Epidermal melanocyte (primary cell): ENCODE measurements at regions not wholly inside any gene's neighbourhood (a gene's known extent, or its start where the extent isn't known, plus 50 kb on each side); places are given as distances from the start of the nearest gene placed in this dataset.

Source experiments
- DNase-seq: peaks from one replicate; pipeline ENCODE4 v3.0.0; 2011; ENCODE audit warnings: low spot score; ENCODE audit not compliant: insufficient read length

DNA sequence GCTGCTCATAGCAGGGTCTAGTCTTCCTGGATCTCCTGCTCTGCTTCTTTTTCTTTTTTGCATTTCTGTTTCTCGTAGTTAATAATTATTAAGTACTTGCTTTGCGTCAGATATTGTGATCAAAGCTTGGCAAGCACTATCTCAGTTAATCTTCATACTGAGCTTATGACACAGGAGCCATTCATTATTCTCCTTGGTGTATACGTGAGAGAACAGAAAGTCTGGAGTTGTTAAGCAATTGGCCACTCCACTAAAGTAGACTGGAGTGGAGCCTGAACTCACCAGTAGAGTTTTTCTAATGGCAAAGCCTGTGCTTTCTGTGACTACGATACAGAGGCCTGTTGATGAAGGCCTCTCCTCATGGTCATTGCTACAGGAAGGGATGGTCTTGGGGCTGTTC is 285.9 kb downstream of the RFC3 start:
- DNase-seq, result no peak

DNA sequence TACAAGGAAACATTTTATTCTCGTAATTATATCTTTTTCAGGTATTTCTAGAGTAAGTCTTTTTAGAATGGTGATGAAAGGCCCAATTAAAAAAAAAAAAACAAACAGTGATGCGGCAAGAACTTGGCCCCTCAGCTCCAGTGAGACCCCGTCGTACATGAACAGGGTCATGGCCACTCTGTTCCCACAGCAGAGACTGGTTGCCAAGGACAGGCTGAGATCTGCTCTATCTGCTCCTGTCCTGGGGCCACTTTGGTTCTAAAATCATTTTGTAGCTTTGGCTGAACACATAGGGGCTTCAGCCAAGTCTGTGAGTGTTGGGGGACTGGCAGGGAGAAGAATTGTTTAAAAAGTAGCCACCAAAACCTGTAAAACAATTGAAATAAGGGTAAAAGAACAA is 286.9 kb downstream of the RFC3 start:
- DNase-seq, result no peak

DNA sequence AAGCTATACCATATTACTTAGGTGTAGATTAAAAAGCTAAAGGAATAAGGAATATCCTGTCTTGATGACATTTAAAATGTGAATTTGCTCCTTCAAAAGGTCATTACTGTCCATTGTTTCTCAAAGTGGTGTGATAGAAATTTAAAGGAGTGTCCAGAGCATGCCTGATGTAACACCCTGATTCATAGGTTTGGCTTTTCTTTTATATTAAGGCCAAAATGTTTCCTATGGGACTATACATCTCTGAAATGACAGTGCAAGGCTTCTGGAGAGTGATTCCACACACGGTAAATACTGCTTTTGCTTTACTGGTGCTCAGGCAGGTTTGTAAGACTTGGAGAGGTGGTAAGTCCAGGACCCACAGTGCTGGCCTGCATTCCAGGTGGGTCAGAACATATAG is 289.9 kb downstream of the RFC3 start:
- DNase-seq, result no peak

DNA sequence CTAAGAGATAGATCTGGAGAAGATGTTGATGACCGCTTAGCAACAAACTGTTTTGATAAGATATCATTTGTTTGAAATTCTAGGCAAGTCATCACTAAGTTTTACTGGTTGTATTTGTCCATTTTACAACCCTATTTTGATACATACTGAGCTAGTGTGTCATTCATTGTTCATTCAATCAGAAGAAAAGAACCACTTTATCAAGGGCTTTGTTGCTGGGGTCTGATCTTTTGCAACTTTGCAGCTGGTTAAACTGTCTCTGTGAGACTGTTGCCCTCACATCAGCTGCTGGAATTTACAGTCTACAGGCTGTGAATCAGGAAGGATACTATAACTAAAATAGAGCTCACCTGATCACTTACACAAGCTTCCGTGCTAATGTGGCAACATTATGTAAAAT is 290.5 kb downstream of the RFC3 start:
- DNase-seq, result no peak

DNA sequence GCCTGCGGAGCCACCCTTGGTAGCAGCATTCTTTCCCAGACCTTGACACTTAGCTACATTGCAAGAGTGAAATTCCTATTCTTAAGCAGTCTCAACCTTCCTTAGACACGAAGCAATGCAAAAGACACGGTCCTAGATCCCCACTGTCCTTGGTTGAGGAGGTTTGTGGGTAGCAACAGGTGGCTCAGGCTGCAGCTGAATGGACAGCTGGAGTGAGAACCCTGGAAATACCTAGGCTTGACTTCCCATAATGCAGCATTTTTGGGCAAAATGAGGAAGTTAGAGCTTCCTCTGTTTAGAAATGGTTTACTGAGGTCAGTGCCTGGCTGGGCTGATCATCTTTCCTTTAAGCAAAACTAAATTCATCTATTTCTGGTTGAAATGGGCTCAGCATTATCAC is 296.6 kb downstream of the RFC3 start:
- DNase-seq, result no peak

DNA sequence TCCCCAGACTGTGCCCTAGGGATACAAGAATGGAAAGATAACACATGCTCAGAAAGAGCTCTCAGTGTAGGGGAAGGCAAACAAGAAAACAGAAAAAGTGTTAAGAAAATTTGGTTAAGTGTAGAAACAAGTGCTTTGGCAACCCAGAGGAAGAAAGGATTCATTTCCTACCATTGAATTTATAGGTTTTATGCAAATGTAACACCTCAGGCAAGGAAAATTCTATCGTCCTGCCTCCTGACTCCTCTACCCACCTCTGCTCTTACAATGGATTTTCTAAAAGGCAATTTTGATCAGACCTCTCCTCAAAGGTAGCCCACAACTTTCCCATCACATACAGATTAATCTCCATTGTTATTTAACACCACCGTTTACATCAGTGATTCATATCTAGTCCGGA is 298.7 kb downstream of the RFC3 start:
- no peak for DNase-seq

DNA sequence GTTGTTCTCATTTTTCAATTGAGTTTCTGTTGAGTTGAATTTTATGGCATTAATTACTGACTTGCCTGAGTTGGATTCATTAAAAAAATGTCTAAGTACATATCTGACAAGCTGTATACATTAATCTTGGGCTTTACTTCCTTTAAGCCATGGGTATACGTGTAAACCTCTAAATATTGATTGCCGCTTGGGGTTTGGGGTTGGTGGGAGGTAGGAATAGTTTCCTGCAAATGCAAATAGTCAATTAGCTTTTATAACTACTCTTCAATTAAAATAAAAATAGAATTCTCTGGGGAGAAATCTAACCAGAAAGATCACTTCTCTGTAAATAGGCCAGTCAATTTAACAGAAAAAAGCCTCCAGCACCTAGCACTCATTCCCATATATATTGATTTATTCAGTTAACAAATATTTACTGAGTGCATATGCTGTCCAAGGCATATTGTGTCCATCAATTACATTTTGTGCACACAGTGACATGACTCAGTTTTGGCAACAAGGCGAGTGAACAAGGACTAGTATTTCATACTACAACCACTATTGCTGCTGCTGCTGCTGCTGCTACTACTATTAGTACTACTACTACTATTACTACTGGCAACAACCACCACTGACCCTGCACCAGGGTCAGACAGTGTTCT is 306.8 kb downstream of the RFC3 start:
- DNase-seq, result no peak

DNA sequence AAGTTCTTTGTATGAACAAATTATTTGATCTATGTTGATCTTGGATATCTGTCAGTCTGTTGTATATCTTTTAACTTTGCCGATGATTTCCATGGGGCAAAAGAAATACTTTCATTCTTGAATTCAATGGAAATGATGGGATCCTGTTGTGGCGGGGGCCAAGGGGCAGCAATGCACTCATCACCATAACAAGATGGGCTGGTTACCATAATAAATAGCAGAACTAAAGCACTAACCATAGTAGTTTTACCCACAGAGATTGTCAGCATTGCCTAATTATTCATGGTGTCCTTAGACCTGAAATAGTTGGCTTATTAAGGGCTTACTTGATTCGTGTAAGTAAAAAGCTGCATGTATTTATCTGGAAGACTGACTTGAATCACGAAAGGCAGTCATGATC is 309.6 kb downstream of the RFC3 start:
- DNase-seq, result no peak

DNA sequence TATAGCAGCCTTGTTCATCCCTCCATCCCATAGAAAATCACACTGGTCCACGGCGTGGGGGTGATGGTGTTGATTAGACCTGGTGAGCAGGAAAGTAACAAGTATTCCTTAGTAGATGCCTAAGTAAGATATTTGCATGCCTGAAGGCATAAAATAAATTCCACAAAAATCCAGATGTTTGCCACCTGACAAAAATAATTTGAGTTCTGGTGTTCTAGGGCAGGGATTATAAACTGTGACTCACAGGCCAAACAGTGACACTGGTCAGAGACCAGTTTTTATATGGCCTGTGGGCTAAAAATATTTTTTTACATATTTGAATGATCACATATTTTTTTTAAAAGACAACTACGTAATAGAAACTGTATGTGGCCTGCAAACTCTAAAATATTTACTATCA is 310.7 kb downstream of the RFC3 start:
- DNase-seq, result peak; percentile 19

DNA sequence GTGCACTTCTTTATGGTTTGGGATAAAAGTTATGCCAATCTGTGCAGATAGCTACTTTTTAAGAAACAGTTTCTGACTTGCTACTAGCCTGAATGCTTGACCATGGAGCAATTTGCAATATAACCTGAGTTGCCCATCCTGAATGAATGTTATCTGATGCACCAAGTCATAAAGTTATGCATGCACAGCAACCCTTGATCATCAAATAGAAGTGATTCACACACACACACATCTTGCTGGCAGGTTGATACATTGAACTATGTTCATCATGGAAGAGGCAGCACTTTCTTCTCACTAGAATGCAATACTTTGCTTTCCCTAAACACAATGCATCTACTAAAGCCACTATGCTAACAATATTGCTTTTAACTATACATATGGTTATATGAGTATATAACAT is 311.5 kb downstream of the RFC3 start:
- no peak for DNase-seq

DNA sequence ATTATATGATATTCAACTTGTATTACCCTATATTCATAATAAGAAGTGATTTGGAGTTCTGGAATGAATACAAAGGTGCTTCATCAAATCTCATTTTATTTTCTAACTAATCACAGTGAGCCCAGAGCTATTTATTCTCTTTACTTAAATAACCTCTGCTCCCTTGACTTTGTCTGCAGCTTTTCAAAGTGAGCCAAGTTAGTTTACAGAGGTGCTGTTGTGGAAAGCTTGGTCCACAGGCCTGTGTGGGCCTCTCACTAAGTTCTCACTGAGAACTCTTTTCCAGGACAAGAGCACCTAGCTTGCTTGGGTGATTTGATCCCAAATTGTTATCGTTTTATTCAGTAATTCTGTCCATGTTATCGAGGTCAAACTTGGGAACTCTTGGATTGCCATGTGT is 319.3 kb downstream of the RFC3 start:
- no peak for DNase-seq

DNA sequence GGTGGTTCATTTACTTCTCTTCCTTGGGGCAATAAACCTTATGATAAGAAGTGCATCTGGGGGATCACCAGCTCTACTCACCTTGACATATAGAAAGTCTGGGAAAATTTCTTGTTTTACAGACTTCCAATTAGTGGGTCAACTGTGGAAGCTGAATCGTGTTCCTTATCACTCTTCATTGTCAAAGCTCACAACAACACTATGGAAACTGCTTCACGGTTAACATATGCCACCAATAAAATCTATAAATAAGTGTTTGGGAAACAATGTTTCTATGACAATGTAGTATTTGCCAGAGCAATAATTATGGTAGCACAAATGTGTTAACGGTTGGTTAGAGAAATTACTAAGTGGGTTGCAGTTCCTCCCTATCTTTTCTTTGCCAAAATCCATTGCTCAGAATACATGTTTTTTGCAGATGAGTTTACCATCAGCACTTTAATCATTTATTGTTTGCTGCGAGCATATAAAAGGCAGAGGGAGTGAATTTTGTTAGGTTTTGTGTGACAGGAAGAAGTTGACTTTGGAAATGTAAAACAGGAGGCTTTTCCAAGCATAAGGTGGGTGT is 321.8 kb downstream of the RFC3 start:
- DNase-seq, result no peak

DNA sequence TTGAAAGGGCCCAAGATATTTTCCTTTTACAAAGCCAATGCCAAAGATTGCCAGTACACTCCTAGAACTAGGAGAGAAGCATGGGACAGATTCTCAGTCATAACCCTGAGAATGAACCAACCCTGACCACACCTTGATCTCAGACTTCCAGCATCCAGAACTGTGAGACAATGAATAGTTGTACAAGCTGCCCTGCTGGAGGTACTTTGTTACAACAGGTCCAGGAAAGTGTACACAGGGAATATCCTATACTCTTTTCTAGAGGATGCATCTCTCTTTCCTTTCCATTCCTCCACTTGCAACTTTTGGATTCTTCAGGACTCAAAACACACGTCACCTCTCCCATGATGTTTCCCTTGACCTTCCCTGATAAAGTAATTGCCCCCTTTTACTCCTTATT is 325.7 kb downstream of the RFC3 start:
- no peak for DNase-seq

DNA sequence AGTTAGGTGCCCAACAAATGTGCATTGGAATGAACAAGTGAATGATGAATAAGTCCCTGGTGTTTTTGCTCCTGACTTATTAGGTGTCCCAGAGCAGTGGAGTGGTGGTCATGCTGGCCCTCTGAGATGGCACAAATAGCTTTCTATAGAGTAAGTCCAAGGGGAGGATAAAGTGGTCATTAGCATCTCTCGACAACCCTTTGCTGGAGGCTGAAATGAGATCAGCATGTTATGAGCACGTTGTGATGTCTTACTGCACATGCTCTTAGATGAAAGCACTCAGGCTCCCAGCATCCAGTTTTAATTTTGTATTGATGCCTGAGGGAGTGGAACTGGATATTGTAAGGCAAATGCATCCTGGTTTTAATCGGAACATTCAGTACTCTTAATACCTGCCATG is 326.2 kb downstream of the RFC3 start:
- DNase-seq, result no peak

DNA sequence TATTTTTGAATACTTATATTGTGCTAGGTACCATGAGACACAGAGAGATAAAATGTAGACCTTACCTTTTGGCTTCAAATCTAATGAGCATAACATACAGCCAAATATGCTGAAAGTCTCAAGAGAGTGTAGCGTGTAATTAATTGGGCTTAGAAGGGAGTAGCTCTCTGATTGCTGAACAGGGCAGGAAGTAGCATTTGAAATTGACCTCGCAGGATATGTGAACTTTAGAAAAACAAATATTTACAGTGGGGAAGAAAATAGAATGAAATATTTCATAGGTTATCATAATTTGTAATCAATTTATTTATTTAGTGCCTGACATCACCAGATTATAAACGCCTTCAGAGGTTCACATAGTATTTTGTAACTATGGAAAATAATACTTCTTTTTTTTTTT is 327.1 kb downstream of the RFC3 start:
- no peak for DNase-seq

DNA sequence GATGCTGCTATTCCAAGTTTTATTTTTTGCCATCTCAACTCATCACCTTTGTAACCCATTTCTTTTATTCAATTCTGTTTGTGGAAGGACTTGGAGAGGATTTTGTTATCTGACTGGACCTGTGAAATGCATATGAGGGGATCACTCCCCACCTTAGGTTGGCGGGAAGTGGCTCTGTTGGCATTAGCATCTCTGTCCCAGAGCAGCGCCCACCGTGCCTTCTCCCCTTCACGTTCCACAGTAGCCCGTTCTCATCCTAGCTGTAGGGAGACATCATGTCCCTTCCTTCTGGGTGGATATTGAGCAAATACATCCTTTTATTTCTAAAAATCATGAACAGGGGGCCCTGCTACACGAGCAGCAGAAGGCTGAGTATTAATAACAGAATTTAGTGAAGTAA is 330.4 kb downstream of the RFC3 start:
- no peak for DNase-seq

DNA sequence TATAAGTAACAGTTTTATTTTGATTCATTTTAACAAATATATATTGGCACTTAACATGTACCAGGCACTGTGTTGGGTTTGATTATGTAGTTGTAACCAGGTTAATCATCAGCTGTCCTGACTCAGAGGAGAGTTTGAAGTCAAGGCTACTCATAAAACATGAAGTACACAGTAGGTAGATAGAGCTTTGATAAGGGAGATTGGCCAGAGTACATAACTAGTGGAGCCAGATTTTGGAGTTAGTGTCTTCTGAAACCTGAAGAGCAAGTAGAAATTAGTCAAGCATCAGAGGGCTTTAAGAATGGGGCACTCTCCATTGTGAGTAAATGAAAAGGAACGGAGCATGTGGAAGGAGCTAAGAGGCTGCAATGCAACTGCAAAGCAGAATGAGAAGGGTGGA is 333.9 kb downstream of the RFC3 start:
- no peak for DNase-seq

DNA sequence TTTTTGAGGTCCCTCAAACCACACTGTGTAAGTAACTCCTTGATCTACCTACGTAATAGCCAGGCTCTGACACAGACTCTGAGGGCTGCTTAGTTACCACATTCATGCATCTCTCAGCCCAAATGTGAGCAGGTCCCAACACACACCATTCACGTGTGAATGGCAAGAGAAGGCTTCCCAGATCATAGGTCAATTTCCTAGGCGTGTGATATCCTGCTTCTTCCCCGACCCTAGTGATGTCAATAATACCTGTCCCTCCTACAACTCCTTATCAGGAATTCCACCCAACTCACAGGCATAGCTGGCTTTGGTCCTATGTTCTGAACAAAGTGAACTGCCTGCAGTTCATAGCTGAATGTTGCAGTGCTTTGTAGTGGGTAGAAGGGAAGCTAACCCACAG is 334.5 kb downstream of the RFC3 start:
- no peak for DNase-seq

DNA sequence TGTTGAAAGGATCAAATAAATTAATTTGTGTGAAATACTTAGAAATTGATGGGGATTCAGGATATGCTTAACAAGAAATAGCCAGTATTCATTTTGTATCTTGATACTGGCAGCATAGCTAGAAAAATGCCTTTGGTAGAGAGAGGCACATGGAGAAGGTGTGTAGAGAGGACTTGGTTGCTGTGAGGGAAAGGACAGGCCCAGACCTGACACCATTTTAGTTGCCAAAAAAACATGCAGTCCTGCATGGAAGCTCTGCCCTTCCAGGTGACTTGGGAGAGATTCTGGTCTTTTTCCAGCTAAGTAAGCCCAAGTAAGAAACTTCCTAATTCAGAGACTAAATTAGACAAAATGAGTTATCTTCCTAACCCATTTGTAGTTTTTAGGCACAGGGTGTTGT is 335.0 kb downstream of the RFC3 start:
- no peak for DNase-seq

DNA sequence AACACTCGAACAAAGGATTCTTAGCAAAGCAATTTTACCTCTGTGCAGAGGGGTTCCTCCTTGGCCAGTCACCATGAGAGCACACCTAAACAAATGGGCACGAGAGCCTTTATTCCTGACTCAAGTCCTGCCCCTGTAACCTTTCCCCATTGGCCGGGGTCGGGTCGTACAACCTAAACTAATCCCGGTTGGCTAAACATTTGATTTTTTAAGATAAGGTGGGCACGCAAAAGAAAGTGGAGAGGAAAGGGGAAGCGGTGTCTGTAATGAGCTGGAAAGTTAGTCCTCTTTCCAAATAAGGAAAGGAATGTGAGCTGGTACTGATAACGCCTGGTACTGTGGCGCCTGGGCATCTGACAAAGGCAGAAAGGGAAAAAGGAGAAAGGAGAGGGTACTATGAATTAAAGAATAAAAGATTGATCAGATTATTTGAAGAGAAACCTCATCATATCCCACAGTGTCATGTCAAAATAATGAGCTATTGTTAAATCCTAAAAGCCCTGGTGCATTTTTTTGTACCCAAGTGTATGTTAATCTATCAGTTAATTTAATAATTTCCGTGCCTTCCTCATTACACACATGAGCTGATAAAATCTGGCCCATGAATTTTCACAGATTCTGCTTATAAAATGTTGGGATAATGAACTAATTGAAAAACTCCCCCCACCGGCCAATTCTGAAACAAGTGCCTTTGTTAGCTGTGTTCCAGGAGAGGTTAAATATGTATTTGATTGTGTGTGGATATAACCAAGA is 335.7 kb downstream of the RFC3 start:
- no peak for DNase-seq

DNA sequence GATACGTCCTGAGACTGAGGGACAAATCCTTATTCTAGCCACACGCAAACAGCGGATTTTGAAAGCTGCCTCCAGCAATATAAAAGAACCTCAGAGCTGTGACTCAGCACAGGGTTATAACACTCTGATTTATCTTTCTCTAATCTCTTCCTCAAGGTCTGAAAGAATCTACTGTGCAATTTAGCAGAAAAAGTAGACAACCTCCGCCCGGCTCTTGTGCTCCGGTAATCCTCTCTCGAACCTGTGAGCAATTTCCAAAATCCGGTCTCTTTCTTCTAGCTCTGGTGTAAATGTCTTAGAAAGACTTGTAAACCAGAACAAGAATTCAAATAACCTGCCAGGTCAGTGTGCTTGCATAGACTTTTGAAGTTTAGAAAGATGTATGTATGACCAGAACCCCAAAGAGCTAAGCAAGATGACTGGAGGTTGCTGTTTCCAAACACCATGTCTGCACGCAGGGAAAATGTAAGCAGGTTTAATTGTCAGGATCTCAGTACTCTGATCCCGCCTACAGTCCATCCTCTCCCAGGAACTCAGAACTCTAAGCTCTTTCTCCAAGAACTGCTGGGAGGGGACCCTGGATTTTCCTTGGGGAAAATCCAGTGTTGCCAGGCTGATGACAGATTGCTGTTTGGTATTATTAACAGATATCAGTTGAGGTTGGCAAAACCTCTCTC is 338.1 kb downstream of the RFC3 start:
- no peak for DNase-seq

DNA sequence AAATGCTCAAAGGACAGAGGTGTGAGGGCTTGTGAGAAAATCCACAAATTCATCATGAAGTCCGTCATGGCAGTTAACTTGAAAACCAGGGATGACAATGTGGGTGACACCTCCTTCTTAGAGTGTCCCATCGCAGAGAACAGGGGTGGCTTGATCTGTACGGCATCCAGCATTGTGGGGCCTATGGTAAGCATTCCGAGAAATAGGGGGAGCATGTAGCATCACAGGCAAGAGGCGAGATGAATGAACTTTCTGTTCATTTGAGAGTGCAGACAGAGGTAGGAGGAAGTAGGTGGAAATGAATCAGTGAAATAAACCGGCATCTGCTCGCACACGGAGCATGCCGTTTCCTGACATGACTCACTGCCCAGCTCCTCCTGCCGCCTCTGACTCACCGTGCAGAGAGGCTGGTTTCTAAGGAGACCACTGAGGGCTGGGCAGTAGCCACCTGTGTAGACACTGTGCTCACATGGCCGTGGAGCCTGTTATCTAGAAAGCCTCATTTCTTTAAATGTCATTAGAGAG is 339.0 kb downstream of the RFC3 start:
- no peak for DNase-seq
